22Rv1 (cell line): ENCODE measurements at regions not wholly inside any gene's neighbourhood (a gene's known extent, or its start where the extent isn't known, plus 50 kb on each side); places are given as distances from the start of the nearest gene placed in this dataset.

Experiments used
- ZFX ChIP-seq: fragments of 450-650 bp; IDR thresholded peaks from 2 replicates; pipeline ENCODE4 v1.6.1; 2017; ENCODE audit warnings: antibody characterized with exemption, borderline replicate concordance
- TF ChIP-seq, protein P1 (sequence below): fragments of 450-650 bp; IDR thresholded peaks from 2 replicates; pipeline ENCODE4 v1.5.1; 2017; ENCODE audit warnings: mild to moderate bottlenecking

DNA sequence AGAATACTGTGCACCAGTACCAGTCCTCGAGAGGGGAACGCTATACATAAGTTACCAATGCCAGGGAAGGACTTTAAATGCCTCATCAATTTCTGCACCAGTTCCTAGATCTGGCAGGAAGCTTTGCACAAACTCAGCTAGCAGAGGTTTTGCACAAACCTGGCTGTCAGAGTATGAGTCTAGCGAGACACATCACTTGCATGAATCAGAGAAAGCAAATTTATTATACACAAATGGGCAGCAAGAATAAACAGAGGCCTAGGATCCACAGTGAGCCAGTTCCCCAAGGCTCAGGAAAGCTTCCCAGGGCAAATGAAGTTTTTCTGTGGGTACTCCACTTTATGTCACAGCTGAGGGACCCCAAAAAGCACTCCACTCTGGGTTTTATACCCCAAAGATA, 523.5 kb downstream of the CFAP47 start:
- TF ChIP-seq, protein P1, sequence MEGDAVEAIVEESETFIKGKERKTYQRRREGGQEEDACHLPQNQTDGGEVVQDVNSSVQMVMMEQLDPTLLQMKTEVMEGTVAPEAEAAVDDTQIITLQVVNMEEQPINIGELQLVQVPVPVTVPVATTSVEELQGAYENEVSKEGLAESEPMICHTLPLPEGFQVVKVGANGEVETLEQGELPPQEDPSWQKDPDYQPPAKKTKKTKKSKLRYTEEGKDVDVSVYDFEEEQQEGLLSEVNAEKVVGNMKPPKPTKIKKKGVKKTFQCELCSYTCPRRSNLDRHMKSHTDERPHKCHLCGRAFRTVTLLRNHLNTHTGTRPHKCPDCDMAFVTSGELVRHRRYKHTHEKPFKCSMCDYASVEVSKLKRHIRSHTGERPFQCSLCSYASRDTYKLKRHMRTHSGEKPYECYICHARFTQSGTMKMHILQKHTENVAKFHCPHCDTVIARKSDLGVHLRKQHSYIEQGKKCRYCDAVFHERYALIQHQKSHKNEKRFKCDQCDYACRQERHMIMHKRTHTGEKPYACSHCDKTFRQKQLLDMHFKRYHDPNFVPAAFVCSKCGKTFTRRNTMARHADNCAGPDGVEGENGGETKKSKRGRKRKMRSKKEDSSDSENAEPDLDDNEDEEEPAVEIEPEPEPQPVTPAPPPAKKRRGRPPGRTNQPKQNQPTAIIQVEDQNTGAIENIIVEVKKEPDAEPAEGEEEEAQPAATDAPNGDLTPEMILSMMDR: no peak
- no peak for TF ChIP-seq ZFX
